ENCODE measurements at regions not wholly inside any gene's neighbourhood (a gene's known extent, or its start where the extent isn't known, plus 50 kb on each side); places are given as distances from the start of the nearest gene placed in this dataset.

GRCh38 chr3:31445701-31446100 is 87.0 kb upstream of the STT3B start:
- TF ChIP-seq POLR2A (IDR thresholded peaks at IDR 0.05) (no peak), POLR2AphosphoS5 (IDR thresholded peaks at IDR 0.05) (no peak), CTCF (IDR thresholded peaks at IDR 0.05) (no peak)
- Histone ChIP-seq H3K9me3 (no peaks in the 10 kb centered on the region), H3K4me1 (replicated peaks) (no peaks in the 10 kb centered on the region), H3K4me3 (no peak overlapping the region), H3K36me3 (no peaks in the 10 kb centered on the region), H3K27ac (no peak overlapping the region), H3K27me3 (replicated peaks; ENCODE audit: insufficient read depth) (no peaks in the 10 kb centered on the region)
- intact Hi-C loops (cut with DNase I): no loop called here
- DNase-seq (ENCODE audit: low spot score): no peak
- 75% methylated on average over 1 of the region's 1 CpG for WGBS

GRCh38 chr3:31448035-31448881 is 84.5 kb upstream of the STT3B start:
- H3K9me3 ChIP-seq: no peaks in the 10 kb centered on the region
- H3K36me3 ChIP-seq: no peaks in the 10 kb centered on the region
- no peak overlapping the region for H3K4me3 ChIP-seq
- 92% methylated on average over 1 of the region's 1 CpG for WGBS
- no peak overlapping the region for H3K27ac ChIP-seq
- no peak for DNase-seq (ENCODE audit: low spot score)
- intact Hi-C loops (cut with DNase I): no loop called here
- H3K4me1 ChIP-seq (replicated peaks): no peaks in the 10 kb centered on the region
- peak in 3 of 4 experiments; percentile 25 to 43 (median 26) for TF ChIP-seq CTCF (IDR thresholded peaks at IDR 0.05)
- no peak for TF ChIP-seq POLR2A (IDR thresholded peaks at IDR 0.05)
- H3K27me3 ChIP-seq (replicated peaks; ENCODE audit: insufficient read depth): no peaks in the 10 kb centered on the region

GRCh38 chr3:31448882-31449243 is 83.9 kb upstream of the STT3B start:
- no peaks in the 10 kb centered on the region for H3K36me3 ChIP-seq
- H3K27me3 ChIP-seq (replicated peaks; ENCODE audit: insufficient read depth): no peaks in the 10 kb centered on the region
- H3K4me1 ChIP-seq (replicated peaks): no peaks in the 10 kb centered on the region
- TF ChIP-seq POLR2AphosphoS5 (IDR thresholded peaks at IDR 0.05): no peak
- no peaks in the 10 kb centered on the region for H3K9me3 ChIP-seq
- WGBS: 81% methylated on average over 1 of the region's 1 CpG
- no peak for DNase-seq (ENCODE audit: low spot score)
- no peak overlapping the region for H3K27ac ChIP-seq
- H3K4me3 ChIP-seq: no peak overlapping the region
- intact Hi-C loops (cut with DNase I): no loop called here

DNA sequence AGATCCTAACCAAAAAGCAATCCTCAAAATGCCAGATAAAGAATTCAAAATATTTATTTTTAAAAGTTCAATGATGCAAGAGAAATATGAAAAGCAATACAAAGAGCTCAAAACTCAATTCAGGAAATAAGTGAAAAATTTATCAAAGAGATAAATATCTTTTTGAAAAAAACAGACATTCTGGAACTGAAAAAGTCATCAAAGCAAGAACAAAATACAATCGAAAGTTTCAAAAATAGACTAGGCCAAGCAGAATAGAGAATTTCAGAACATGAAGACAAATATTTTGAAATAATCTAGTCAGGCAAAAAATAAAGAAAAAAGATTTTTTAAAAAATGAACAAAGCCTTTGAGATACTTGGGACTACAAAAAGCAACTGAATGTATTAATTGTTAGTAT is 83.4 kb upstream of the STT3B start:
- Histone ChIP-seq H3K27me3 (replicated peaks; ENCODE audit: insufficient read depth) (no peaks in the 10 kb centered on the region), H3K4me3 (no peak overlapping the region), H3K27ac (no peak overlapping the region), H3K36me3 (no peaks in the 10 kb centered on the region), H3K4me1 (replicated peaks) (no peaks in the 10 kb centered on the region), H3K9me3 (no peaks in the 10 kb centered on the region)
- no peak for DNase-seq (ENCODE audit: low spot score)
- no peak for TF ChIP-seq POLR2AphosphoS5 (IDR thresholded peaks at IDR 0.05)
- no peak for TF ChIP-seq POLR2A (IDR thresholded peaks at IDR 0.05)
- TF ChIP-seq CTCF (IDR thresholded peaks at IDR 0.05): no peak
- intact Hi-C loops (cut with DNase I): no loop called here
- 93% methylated on average over 1 of the region's 1 CpG for WGBS

- Histone ChIP-seq H3K36me3 (no peaks in the 10 kb centered on the region), H3K27ac (no peak overlapping the region), H3K9me3 (no peaks in the 10 kb centered on the region), H3K4me3 (no peak overlapping the region), H3K27me3 (replicated peaks; ENCODE audit: insufficient read depth) (no peaks in the 10 kb centered on the region), H3K4me1 (replicated peaks) (no peaks in the 10 kb centered on the region)
- intact Hi-C loops (cut with DNase I): no loop called here
- DNase-seq (ENCODE audit: low spot score): no peak
- TF ChIP-seq POLR2A (IDR thresholded peaks at IDR 0.05): no peak
- TF ChIP-seq CTCF (IDR thresholded peaks at IDR 0.05): no peak
- no peak for TF ChIP-seq POLR2AphosphoS5 (IDR thresholded peaks at IDR 0.05)
These were observed 82.4 kb upstream of the STT3B start for GRCh38 chr3:31450345-31450744.

Data from prostate gland (tissue), 2 donors.